GM19238 (cell line): ENCODE measurements at regions not wholly inside any gene's neighbourhood (a gene's known extent, or its start where the extent isn't known, plus 50 kb on each side); places are given as distances from the start of the nearest gene placed in this dataset.

ENCODE experiments used
- DNase-seq: peaks from one replicate; pipeline ENCODE4 v3.0.0; 2011; ENCODE audit warnings: low spot score; ENCODE audit not compliant: insufficient read length

- no peak for DNase-seq
Observed at GRCh38 chr9:109912082-109912582, 132.1 kb downstream of the PALM2AKAP2 start.

GRCh38 chr9:109912726-109913460 is 132.9 kb downstream of the PALM2AKAP2 start:
- DNase-seq = no peak

DNA sequence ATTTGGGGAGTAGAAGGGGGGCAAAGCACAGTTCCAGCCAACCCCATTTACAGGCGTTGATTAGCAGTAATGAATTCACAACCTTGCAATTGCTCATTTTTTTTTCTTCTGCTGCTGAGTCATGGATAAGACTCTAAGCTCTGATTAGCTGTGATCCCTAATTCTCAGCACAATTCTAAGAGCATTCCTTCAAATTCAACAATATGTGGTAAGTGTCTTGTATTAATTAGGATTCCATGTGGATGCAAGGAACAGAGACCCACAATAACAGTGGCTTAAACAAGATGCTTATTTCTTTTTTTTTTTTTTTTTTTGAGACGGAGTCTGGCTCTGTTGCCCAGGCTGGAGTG is 133.4 kb downstream of the PALM2AKAP2 start:
- DNase-seq = no peak

- no peak for DNase-seq
Observed at GRCh38 chr9:109914280-109915027, 134.5 kb downstream of the PALM2AKAP2 start.

DNA sequence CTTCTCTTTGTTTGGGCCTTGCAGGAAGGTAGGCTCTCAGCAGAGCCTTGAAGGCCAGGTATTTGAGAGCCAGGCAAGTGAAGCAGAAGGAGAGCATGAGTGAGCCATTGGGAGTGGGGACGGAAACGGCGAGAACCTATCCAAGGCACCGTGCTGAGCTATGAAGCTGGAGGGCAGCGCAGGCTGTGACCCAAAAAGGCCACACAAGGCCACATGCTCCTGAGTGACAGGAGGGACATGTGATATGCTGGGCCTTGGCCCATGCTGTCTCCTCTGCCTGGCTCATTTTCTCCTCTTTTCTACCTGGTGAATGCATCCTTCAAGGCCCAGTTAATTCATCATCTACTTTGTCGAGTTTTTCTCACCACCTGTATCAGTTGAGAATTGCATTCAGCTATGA is 136.3 kb downstream of the PALM2AKAP2 start:
- DNase-seq = no peak

DNA sequence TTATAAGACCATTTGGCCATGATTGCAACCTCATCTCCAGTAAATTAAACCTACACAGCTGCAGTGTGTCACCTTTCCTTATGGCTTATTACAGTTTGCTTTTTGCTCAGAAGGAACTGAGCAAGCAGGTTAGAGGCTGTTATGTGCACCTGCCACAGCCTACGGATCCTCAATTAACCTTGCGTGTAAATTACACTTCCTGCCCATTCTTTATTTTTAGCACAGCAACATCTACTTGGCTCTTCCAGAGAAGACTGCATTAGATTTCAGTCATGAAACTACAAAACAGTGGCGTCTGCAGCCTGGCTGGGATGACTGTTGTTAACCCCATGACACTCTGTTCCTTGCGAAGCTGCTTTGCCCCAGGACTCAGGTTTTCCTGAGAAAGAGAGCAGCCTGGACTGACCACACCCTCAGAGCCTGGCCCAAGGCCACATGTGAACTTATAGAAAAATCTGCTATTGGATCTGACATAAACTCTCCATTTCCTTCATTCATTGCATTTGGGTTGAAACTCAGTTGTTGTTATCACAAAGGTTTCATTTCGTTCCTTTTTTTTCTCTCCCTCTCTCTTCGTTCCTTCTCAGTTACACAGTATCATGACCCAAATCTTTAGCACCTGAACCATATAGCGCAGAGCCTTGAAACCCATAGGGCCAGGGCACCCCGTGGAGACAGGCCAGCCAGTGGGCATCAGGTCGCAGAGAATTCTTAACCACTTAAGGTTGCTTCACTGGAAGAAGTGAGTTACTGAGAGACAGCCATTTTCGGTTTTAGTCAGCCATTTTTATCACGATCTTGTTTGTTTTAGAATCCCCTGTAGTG is 138.6 kb downstream of the PALM2AKAP2 start:
- DNase-seq = no peak

DNA sequence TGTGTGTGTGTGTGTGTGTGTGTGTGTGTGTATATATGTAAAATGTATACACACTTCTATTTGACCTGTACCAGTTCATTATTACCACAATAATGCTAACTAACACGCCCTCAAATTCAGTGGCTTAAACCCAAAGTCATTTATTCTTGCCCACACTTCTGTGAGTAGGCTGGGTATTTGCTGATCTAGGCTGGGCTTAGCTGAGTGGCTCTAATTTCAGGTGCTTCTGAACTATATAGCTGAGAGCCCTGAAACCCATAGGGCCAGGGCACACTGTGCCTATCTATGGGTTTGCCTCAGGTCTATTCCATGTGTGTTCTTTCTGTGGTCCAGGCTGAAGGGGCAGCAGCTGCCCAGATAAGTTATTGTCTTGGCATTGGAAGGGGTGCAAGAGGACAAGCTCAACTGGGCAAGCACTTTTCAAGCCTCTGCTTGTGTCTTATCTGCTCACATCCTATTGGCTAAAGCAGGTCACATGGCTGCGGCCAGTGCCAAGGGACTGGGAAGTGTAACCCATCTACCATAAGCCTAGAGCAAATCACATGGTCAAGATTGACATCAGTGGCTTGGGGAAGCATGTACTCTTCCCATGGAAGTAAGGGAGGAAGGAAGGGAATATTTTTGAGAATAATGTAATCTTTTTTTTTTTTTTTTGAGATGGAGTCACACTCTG is 139.9 kb downstream of the PALM2AKAP2 start:
- DNase-seq = no peak

DNA sequence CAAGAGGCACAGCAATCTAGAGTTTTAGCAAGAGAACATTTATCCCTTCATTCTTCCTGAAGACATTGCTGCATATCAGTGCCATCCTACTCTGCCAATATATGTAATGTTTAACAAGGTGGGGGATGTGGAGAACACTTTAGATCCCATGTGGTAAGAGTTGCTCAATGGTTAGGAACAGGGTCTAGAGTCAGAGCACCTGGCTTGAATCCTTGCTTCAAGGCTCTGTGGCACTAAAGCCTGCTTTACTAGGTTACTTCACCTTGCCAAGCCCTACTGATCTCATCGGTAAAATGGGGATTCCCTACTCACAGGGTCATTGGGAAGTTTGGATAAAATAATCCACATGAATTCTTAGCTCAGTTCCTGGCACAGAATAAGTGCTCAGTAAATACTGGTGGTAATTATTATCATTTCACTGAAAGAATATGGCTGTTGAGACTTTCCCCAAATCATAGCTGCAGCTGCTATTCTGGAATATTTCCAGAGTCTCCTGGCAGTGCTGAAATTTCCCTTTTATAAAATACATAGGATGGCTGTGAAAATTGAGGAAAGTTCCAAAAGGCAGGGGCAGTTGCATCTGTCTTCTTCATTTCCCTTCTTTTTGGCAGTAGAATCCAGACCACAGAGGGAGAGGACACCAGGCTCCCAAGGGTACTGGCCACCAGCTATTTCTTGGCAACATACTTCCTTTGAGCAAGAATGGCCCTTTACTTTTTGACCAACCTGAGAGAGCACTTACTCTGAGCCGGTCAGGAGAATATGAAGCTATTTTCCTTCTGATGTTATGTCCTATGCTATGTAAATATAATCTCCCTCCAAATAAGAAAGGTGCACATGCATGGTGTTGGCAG is 142.8 kb downstream of the PALM2AKAP2 start:
- DNase-seq = no peak

GRCh38 chr9:109923471-109923760 is 143.4 kb downstream of the PALM2AKAP2 start:
- no peak for DNase-seq

DNA sequence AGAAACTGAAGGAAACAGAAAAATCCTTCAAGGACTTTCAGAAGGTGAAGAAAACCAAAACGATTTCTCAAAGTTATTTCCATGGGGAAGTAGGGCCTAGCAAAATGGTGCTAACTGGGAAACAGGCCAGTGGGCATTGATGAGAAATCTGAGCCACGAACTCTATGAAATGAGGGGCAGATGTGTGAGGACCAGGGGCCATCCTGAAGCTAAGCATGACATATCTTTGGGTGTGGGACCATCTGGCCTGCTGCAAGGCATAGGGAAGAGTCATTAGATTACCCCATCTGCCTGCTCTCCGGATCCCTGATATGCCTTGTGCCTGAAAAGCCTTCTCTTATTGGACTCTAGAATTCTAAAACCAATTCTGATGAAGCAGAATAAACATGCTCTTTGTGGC is 143.8 kb downstream of the PALM2AKAP2 start:
- DNase-seq = no peak

DNA sequence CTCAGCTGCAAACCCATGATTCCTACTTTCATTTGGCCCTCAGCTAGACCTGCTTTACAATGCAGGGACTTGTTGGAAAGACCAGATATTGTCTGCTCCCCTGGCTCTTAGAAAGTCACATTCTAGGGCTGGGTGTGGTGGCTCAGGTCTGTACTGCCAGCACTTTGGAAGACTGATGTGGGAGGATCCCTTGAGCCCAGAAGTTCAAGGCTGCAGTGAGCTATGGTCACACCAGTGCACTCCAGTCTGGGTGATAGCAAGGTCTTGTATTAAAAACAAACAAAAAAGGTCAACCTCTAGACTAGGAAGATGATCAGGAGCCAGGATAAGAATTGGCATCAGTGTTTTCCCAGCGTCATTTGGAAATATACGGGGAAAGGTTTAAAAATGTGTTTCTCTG is 145.8 kb downstream of the PALM2AKAP2 start:
- DNase-seq = no peak

GRCh38 chr9:109926421-109926869 is 146.4 kb downstream of the PALM2AKAP2 start:
- DNase-seq = no peak

- DNase-seq = no peak
Observed at GRCh38 chr9:109931623-109932022, 151.6 kb downstream of the PALM2AKAP2 start.

- DNase-seq = no peak
Observed at GRCh38 chr9:109934136-109934856, 154.3 kb downstream of the PALM2AKAP2 start.

- DNase-seq = no peak
Observed at GRCh38 chr9:109934857-109935215, 154.8 kb downstream of the PALM2AKAP2 start.

- DNase-seq = no peak
Observed at GRCh38 chr9:109935406-109936087, 155.5 kb downstream of the PALM2AKAP2 start.

DNA sequence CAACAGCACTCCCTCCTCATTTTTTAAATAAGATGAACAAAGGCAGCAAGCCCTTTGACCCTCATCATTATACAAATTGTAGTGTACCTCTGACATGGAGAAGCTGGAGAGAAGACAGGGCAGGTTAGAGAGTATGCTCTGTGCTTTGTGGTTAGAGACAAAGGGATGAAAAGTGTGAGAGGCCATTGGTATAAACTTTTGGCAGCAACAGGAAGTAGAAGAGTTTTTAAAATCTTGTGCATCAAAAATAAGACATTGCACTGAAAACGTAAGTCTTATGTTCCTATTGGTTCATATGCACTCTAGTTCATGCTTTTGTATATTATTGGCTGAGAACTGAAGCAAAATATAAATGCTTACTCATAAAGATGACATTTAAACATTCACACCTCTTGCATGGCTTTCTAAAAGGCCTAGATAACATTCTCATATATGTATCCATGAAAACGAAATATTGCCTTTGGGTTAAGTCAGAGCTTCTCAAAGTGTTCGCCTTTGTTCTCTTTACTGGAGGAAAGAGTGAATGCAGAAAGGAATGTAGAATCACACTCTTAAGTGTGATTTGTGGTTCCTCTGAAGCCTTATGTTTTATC is 158.0 kb downstream of the PALM2AKAP2 start:
- no peak for DNase-seq

- no peak for DNase-seq
Observed at GRCh38 chr9:109939698-109940342, 159.8 kb downstream of the PALM2AKAP2 start.
